Hepatocyte (in vitro differentiated cells): ENCODE measurements at regions not wholly inside any gene's neighbourhood (a gene's known extent, or its start where the extent isn't known, plus 50 kb on each side); places are given as distances from the start of the nearest gene placed in this dataset.

ENCODE experiments used
- DNase-seq: peaks from one replicate; pipeline ENCODE4 v3.0.0-alpha.2; 2016; ENCODE audit warnings: low spot score
- H2AFZ ChIP-seq: fragments of 200-600 bp; sonication (generic); 2 replicates; pipeline ENCODE4 v1.6.0; 2016; ENCODE audit warnings: antibody characterized with exemption, mild to moderate bottlenecking
- H3K27ac ChIP-seq: fragments of 200-600 bp; sonication (generic); 2 replicates; pipeline ENCODE4 v1.5.1; 2016; ENCODE audit warnings: mild to moderate bottlenecking
- H3K27me3 ChIP-seq: fragments of 200-600 bp; sonication (generic); 2 replicates; pipeline ENCODE4 v1.6.1; 2016
- H3K36me3 ChIP-seq: fragments of 200-600 bp; sonication (generic); replicated peaks from 2 replicates; pipeline ENCODE4 v1.5.1; 2016; ENCODE audit warnings: low read depth; ENCODE audit not compliant: insufficient read depth
- H3K4me1 ChIP-seq: fragments of 200-600 bp; sonication (generic); 2 replicates; pipeline ENCODE4 v1.5.1; 2016; ENCODE audit warnings: mild to moderate bottlenecking, moderate library complexity; ENCODE audit not compliant: insufficient read depth
- H3K4me2 ChIP-seq: fragments of 200-600 bp; sonication (generic); 2 replicates; pipeline ENCODE4 v1.6.0; 2016
- H3K4me3 ChIP-seq: fragments of 200-600 bp; sonication (generic); 2 replicates; pipeline ENCODE4 v1.5.1; 2016; ENCODE audit warnings: mild to moderate bottlenecking
- H3K79me2 ChIP-seq: fragments of 200-600 bp; sonication (generic); 2 replicates; pipeline ENCODE4 v1.6.0; 2017; ENCODE audit warnings: mild to moderate bottlenecking
- H3K9me2 ChIP-seq: fragments of 200-600 bp; sonication (generic); replicated peaks from 2 replicates; pipeline ENCODE4 v1.6.0; 2017; ENCODE audit warnings: mild to moderate bottlenecking; ENCODE audit not compliant: insufficient read depth
- H3K9me3 ChIP-seq: fragments of 200-600 bp; sonication (generic); 2 replicates; pipeline ENCODE4 v1.5.1; 2016; ENCODE audit warnings: low read depth, mild to moderate bottlenecking
- H4K20me1 ChIP-seq: fragments of 200-600 bp; sonication (generic); 2 replicates; pipeline ENCODE4 v1.6.0; 2016; ENCODE audit warnings: mild to moderate bottlenecking; ENCODE audit not compliant: insufficient read depth, poor library complexity, severe bottlenecking
- EZH2 ChIP-seq: fragments of 200-600 bp; sonication (generic); IDR thresholded peaks from 2 replicates; pipeline ENCODE4 v1.6.1; 2016; ENCODE audit warnings: antibody characterized with exemption, mild to moderate bottlenecking, borderline replicate concordance
- EZH2phosphoT487 ChIP-seq: fragments of 200-600 bp; sonication (generic); IDR thresholded peaks from one replicate; pipeline ENCODE4 v1.6.1; 2018; ENCODE audit warnings: antibody characterized with exemption, mild to moderate bottlenecking, low read depth, moderate library complexity; ENCODE audit not compliant: unreplicated experiment, severe bottlenecking
- WGBS: methylation state at CpG from one replicate; pipeline ENCODE4 v1.1.6; 2016; ENCODE audit warnings: low lambda C conversion rate; ENCODE audit errors: missing lambda C conversion rate; 5-methylcytosine and 5-hydroxymethylcytosine counted together
- TF ChIP-seq, protein P1 (sequence below): fragments of 200-600 bp; sonication (generic); IDR thresholded peaks from 2 replicates; pipeline ENCODE4 v1.5.1; 2016; ENCODE audit warnings: antibody characterized with exemption, mild to moderate bottlenecking; ENCODE audit not compliant: poor library complexity

- 45% methylated on average over 6 of the region's 6 CpGs for WGBS
- H3K4me3 ChIP-seq: no peak overlapping the region
Measured at GRCh38 chr3:64895106-64895990, 207.5 kb upstream of the ADAMTS9 start.

GRCh38 chr3:64894006-64894405, 206.2 kb upstream of the ADAMTS9 start:
- WGBS: 95% methylated on average over 5 of the region's 5 CpGs
- Histone ChIP-seq H3K4me1 (peaks cover 8% of the 10 kb centered on the region), H3K4me2 (no peak overlapping the region), H3K36me3 (no peaks in the 10 kb centered on the region), H3K27me3 (no peaks in the 10 kb centered on the region), H3K4me3 (no peak overlapping the region), H2AFZ (no peak overlapping the region), H3K79me2 (no peaks in the 10 kb centered on the region), H3K9me3 (no peaks in the 10 kb centered on the region), H3K27ac (no peak overlapping the region), H3K9me2 (no peaks in the 10 kb centered on the region), H4K20me1 (no peaks in the 10 kb centered on the region)
- TF ChIP-seq EZH2phosphoT487 (no peak), EZH2 (no peak)
- TF ChIP-seq, protein P1, sequence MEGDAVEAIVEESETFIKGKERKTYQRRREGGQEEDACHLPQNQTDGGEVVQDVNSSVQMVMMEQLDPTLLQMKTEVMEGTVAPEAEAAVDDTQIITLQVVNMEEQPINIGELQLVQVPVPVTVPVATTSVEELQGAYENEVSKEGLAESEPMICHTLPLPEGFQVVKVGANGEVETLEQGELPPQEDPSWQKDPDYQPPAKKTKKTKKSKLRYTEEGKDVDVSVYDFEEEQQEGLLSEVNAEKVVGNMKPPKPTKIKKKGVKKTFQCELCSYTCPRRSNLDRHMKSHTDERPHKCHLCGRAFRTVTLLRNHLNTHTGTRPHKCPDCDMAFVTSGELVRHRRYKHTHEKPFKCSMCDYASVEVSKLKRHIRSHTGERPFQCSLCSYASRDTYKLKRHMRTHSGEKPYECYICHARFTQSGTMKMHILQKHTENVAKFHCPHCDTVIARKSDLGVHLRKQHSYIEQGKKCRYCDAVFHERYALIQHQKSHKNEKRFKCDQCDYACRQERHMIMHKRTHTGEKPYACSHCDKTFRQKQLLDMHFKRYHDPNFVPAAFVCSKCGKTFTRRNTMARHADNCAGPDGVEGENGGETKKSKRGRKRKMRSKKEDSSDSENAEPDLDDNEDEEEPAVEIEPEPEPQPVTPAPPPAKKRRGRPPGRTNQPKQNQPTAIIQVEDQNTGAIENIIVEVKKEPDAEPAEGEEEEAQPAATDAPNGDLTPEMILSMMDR: no peak
- DNase-seq: no peak

More at GRCh38 chr3:64895106-64895990, 207.5 kb upstream of the ADAMTS9 start:
- no peak overlapping the region for H3K27ac ChIP-seq
- no peaks in the 10 kb centered on the region for H3K27me3 ChIP-seq
- peaks cover 5% of the 10 kb centered on the region for H3K4me1 ChIP-seq
- H3K9me2 ChIP-seq: no peaks in the 10 kb centered on the region
- H4K20me1 ChIP-seq: no peaks in the 10 kb centered on the region
- H3K36me3 ChIP-seq: no peaks in the 10 kb centered on the region
- no peak overlapping the region for H2AFZ ChIP-seq
- H3K9me3 ChIP-seq: no peaks in the 10 kb centered on the region
- TF ChIP-seq EZH2phosphoT487: no peak
- TF ChIP-seq EZH2: no peak
- H3K4me2 ChIP-seq: no peak overlapping the region
- DNase-seq: no peak
- no peaks in the 10 kb centered on the region for H3K79me2 ChIP-seq

DNA sequence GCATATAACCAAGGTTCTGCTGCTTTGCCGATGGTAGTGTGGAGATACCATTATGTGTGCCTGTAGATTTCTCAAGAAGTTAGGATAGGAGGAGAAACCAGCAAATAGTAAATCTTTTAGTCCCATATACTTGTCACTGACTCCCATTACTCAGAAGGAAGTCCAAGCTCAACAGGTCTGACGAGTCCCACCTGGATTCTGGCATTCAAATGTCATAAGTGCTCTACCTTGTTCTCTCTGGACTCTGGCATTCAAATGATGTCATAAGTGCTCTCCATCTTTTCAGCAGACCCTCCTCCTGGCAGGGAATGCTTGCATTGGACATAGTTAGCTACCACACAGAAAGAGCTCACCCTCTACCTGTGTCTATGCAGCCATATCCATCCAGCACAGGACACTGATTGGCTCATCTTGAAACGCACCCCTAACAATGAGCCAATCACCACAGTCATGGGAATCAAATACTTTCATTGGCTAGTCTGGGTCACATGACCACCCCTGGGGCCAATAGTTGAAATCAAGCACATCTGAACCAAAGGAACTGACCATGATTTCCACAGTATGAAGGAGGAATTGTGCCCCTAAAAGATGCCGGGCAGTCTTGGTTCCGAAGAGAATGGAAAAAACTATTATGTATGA, 205.0 kb upstream of the ADAMTS9 start:
- H4K20me1 ChIP-seq: no peaks in the 10 kb centered on the region
- no peak for TF ChIP-seq EZH2
- TF ChIP-seq, protein P1: no peak
- TF ChIP-seq EZH2phosphoT487: no peak
- H3K9me3 ChIP-seq: no peaks in the 10 kb centered on the region
- peaks cover 12% of the 10 kb centered on the region for H3K4me1 ChIP-seq
- H3K27me3 ChIP-seq: no peaks in the 10 kb centered on the region
- no peak for DNase-seq
- no peak overlapping the region for H2AFZ ChIP-seq
- WGBS: 91% methylated on average over 5 of the region's 5 CpGs
- no peak overlapping the region for H3K27ac ChIP-seq
- no peak overlapping the region for H3K4me2 ChIP-seq
- H3K4me3 ChIP-seq: no peak overlapping the region
- H3K36me3 ChIP-seq: no peaks in the 10 kb centered on the region
- H3K9me2 ChIP-seq: no peaks in the 10 kb centered on the region
- H3K79me2 ChIP-seq: no peaks in the 10 kb centered on the region

GRCh38 chr3:64891021-64891420, 203.2 kb upstream of the ADAMTS9 start:
- TF ChIP-seq EZH2 (no peak), EZH2phosphoT487 (no peak)
- TF ChIP-seq, protein P1: no peak
- H2AFZ ChIP-seq: no peak overlapping the region
- 100% methylated on average over 1 of the region's 2 CpGs for WGBS
- no peaks in the 10 kb centered on the region for H3K9me2 ChIP-seq
- no peaks in the 10 kb centered on the region for H3K9me3 ChIP-seq
- no peak overlapping the region for H3K4me3 ChIP-seq
- no peaks in the 10 kb centered on the region for H4K20me1 ChIP-seq
- H3K4me1 ChIP-seq: peaks cover 12% of the 10 kb centered on the region
- no peaks in the 10 kb centered on the region for H3K36me3 ChIP-seq
- DNase-seq: no peak
- no peaks in the 10 kb centered on the region for H3K27me3 ChIP-seq
- no peak overlapping the region for H3K4me2 ChIP-seq
- no peaks in the 10 kb centered on the region for H3K79me2 ChIP-seq
- H3K27ac ChIP-seq: no peak overlapping the region
